ENCODE measurements at regions not wholly inside any gene's neighbourhood (a gene's known extent, or its start where the extent isn't known, plus 50 kb on each side); places are given as distances from the start of the nearest gene placed in this dataset.

- no peak overlapping the region for H3K4me3 ChIP-seq (ENCODE audit: low read length)
- H3K4me2 ChIP-seq (ENCODE audit: low read length) = no peak overlapping the region
- no peaks in the 10 kb centered on the region for H3K9me2 ChIP-seq (replicated peaks; ENCODE audit: control insufficient read depth, low read length)
- TF ChIP-seq CTCF (IDR thresholded peaks at IDR 0.05; ENCODE audit: low read depth, low read length, poor library complexity, severe bottlenecking) = no peak
- TF ChIP-seq EZH2phosphoT487 (IDR thresholded peaks at IDR 0.05; ENCODE audit: borderline replicate concordance, low read length) = no peak
- no peaks in the 10 kb centered on the region for H4K20me1 ChIP-seq (ENCODE audit: control insufficient read depth, insufficient read depth, low read depth, low read length)
- H3K9me3 ChIP-seq (ENCODE audit: control insufficient read depth, insufficient read depth, low read length) = no peaks in the 10 kb centered on the region
- H3F3A ChIP-seq (ENCODE audit: control insufficient read depth, insufficient read depth) = no peaks in the 10 kb centered on the region
- no peaks in the 10 kb centered on the region for H3K36me3 ChIP-seq (ENCODE audit: control insufficient read depth, low read length)
- no peaks in the 10 kb centered on the region for H3K79me2 ChIP-seq (ENCODE audit: control insufficient read depth, low read length)
- no peaks in the 10 kb centered on the region for H3K4me1 ChIP-seq (ENCODE audit: control insufficient read depth, low read length)
- H3K27ac ChIP-seq (ENCODE audit: low read depth, low read length) = no peak overlapping the region
- H3K27me3 ChIP-seq (ENCODE audit: control insufficient read depth, low read length) = no peaks in the 10 kb centered on the region
These were observed 313.6 kb upstream of the DKK2 start for GRCh38 chr4:107349732-107350131.

- Histone ChIP-seq H3K9me2 (replicated peaks; ENCODE audit: control insufficient read depth, low read length) (no peaks in the 10 kb centered on the region), H3K36me3 (ENCODE audit: control insufficient read depth, low read length) (no peaks in the 10 kb centered on the region), H3K4me2 (ENCODE audit: low read length) (no peak overlapping the region), H3K27me3 (ENCODE audit: control insufficient read depth, low read length) (no peaks in the 10 kb centered on the region), H3K4me3 (ENCODE audit: low read length) (no peak overlapping the region), H3K4me1 (ENCODE audit: control insufficient read depth, low read length) (no peaks in the 10 kb centered on the region), H3K27ac (ENCODE audit: low read depth, low read length) (no peak overlapping the region), H3F3A (ENCODE audit: control insufficient read depth, insufficient read depth) (no peaks in the 10 kb centered on the region), H3K9me3 (ENCODE audit: control insufficient read depth, insufficient read depth, low read length) (no peaks in the 10 kb centered on the region), H4K20me1 (ENCODE audit: control insufficient read depth, insufficient read depth, low read depth, low read length) (no peaks in the 10 kb centered on the region), H3K79me2 (ENCODE audit: control insufficient read depth, low read length) (no peaks in the 10 kb centered on the region)
- TF ChIP-seq EZH2phosphoT487 (IDR thresholded peaks at IDR 0.05; ENCODE audit: borderline replicate concordance, low read length) (no peak), CTCF (IDR thresholded peaks at IDR 0.05; ENCODE audit: low read depth, low read length, poor library complexity, severe bottlenecking) (no peak)
These were observed 313.2 kb upstream of the DKK2 start for GRCh38 chr4:107349266-107349665.

GRCh38 chr4:107348188-107349050, 312.3 kb upstream of the DKK2 start:
- H3K79me2 ChIP-seq (ENCODE audit: control insufficient read depth, low read length) = no peaks in the 10 kb centered on the region
- H3K4me3 ChIP-seq (ENCODE audit: low read length) = no peak overlapping the region
- TF ChIP-seq CTCF (IDR thresholded peaks at IDR 0.05; ENCODE audit: low read depth, low read length, poor library complexity, severe bottlenecking) = no peak
- no peak for TF ChIP-seq EZH2phosphoT487 (IDR thresholded peaks at IDR 0.05; ENCODE audit: borderline replicate concordance, low read length)
- no peaks in the 10 kb centered on the region for H3K9me2 ChIP-seq (replicated peaks; ENCODE audit: control insufficient read depth, low read length)
- no peak overlapping the region for H3K4me2 ChIP-seq (ENCODE audit: low read length)
- no peaks in the 10 kb centered on the region for H3F3A ChIP-seq (ENCODE audit: control insufficient read depth, insufficient read depth)
- H3K36me3 ChIP-seq (ENCODE audit: control insufficient read depth, low read length) = no peaks in the 10 kb centered on the region
- no peak overlapping the region for H3K27ac ChIP-seq (ENCODE audit: low read depth, low read length)
- no peaks in the 10 kb centered on the region for H3K27me3 ChIP-seq (ENCODE audit: control insufficient read depth, low read length)
- no peaks in the 10 kb centered on the region for H4K20me1 ChIP-seq (ENCODE audit: control insufficient read depth, insufficient read depth, low read depth, low read length)
- no peaks in the 10 kb centered on the region for H3K4me1 ChIP-seq (ENCODE audit: control insufficient read depth, low read length)
- H3K9me3 ChIP-seq (ENCODE audit: control insufficient read depth, insufficient read depth, low read length) = no peaks in the 10 kb centered on the region

Measured in DOHH2 (cell line).